DOHH2 (cell line): ENCODE measurements at regions not wholly inside any gene's neighbourhood (a gene's known extent, or its start where the extent isn't known, plus 50 kb on each side); places are given as distances from the start of the nearest gene placed in this dataset.
"Not testable (repeated sequence)": the region's sequence is repeated elsewhere in the genome, so short reads cannot be mapped to it uniquely, and the experiment has no call there.

Experiments
- H3F3A ChIP-seq: fragments of 200-600 bp; sonication (generic), shearing (Covaris generic); 2 replicates; pipeline ENCODE4 v1.6.0; 2016; ENCODE audit warnings: antibody characterized with exemption, mild to moderate bottlenecking; ENCODE audit not compliant: control insufficient read depth, insufficient read depth
- H3K27ac ChIP-seq: fragments of 200-600 bp; sonication (generic); 2 replicates; pipeline ENCODE4 v1.5.1; 2014; ENCODE audit warnings: low read depth, mild to moderate bottlenecking, low read length, moderate library complexity
- H3K27me3 ChIP-seq: fragments of 200-600 bp; sonication (generic); 2 replicates; pipeline ENCODE4 v1.6.1; 2014; ENCODE audit warnings: mild to moderate bottlenecking, low read length, mixed read lengths; ENCODE audit not compliant: control insufficient read depth
- H3K36me3 ChIP-seq: fragments of 200-600 bp; sonication (generic); 2 replicates; pipeline ENCODE4 v1.6.1; 2014; ENCODE audit warnings: mild to moderate bottlenecking, low read length, moderate library complexity, mixed read lengths; ENCODE audit not compliant: control insufficient read depth
- H3K4me1 ChIP-seq: fragments of 200-600 bp; sonication (generic); 2 replicates; pipeline ENCODE4 v1.6.1; 2014; ENCODE audit warnings: mild to moderate bottlenecking, low read length, mixed read lengths; ENCODE audit not compliant: control insufficient read depth
- H3K4me2 ChIP-seq: fragments of 200-600 bp; sonication (generic); 2 replicates; pipeline ENCODE4 v1.6.0; 2014; ENCODE audit warnings: mild to moderate bottlenecking, low read length, moderate library complexity
- H3K4me3 ChIP-seq: fragments of 200-600 bp; sonication (generic); 2 replicates; pipeline ENCODE4 v1.5.1; 2014; ENCODE audit warnings: mild to moderate bottlenecking, low read length, mixed read lengths
- H3K79me2 ChIP-seq: fragments of 200-600 bp; sonication (generic); 2 replicates; pipeline ENCODE4 v1.6.1; 2014; ENCODE audit warnings: mild to moderate bottlenecking, low read length, mixed read lengths; ENCODE audit not compliant: control insufficient read depth
- H3K9me2 ChIP-seq: fragments of 200-600 bp; sonication (generic); replicated peaks from 2 replicates; pipeline ENCODE4 v1.6.1; 2014; ENCODE audit warnings: mild to moderate bottlenecking, low read length, mixed read lengths; ENCODE audit not compliant: control insufficient read depth
- H3K9me3 ChIP-seq: fragments of 200-600 bp; sonication (generic); 2 replicates; pipeline ENCODE4 v1.6.1; 2014; ENCODE audit warnings: antibody characterized with exemption, low read length, mixed read lengths; ENCODE audit not compliant: control insufficient read depth, insufficient read depth
- H4K20me1 ChIP-seq: fragments of 200-600 bp; sonication (generic); 2 replicates; pipeline ENCODE4 v1.6.0; 2014; ENCODE audit warnings: low read depth, mild to moderate bottlenecking, antibody characterized with exemption, low read length, moderate library complexity; ENCODE audit not compliant: control insufficient read depth, insufficient read depth
- EZH2phosphoT487 ChIP-seq: fragments of 200-600 bp; sonication (generic); IDR thresholded peaks from 2 replicates; pipeline ENCODE4 v1.6.1; 2017; ENCODE audit warnings: borderline replicate concordance, mild to moderate bottlenecking, antibody characterized with exemption, low read length, moderate library complexity, mixed read lengths
- TF ChIP-seq, protein P1 (sequence below): fragments of 200-600 bp; sonication (generic); IDR thresholded peaks from one replicate; pipeline ENCODE4 v1.5.1; 2014; ENCODE audit warnings: antibody characterized with exemption, mild to moderate bottlenecking, low read depth, low read length; ENCODE audit not compliant: poor library complexity, severe bottlenecking

DNA sequence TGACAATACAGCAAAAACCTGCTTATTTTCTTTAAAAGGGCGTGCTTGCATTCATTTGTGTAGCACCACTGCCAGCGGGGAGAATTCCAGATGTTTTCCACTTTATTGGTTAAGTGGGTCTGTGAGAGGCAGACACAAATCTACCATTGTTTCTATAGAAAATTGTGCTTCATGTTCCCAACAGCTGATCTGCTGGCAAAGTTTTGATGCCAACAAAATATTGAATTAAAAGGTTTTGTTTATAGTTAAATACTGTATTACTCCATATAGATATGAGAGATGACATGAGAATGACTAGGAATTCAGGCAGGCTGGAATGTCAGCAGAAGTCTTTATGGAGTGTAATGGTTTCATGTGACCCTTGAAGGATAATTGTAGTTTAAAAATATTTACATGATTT lies 182.7 kb downstream of the MC4R start:
- H3K9me3 ChIP-seq: no peaks in the 10 kb centered on the region
- no peak overlapping the region for H3K4me2 ChIP-seq
- H4K20me1 ChIP-seq: no peaks in the 10 kb centered on the region
- no peaks in the 10 kb centered on the region for H3K9me2 ChIP-seq
- no peaks in the 10 kb centered on the region for H3K27me3 ChIP-seq
- H3F3A ChIP-seq: no peaks in the 10 kb centered on the region
- no peak overlapping the region for H3K4me3 ChIP-seq
- H3K4me1 ChIP-seq: no peaks in the 10 kb centered on the region
- H3K36me3 ChIP-seq: no peaks in the 10 kb centered on the region
- no peak for TF ChIP-seq EZH2phosphoT487
- TF ChIP-seq, protein P1, sequence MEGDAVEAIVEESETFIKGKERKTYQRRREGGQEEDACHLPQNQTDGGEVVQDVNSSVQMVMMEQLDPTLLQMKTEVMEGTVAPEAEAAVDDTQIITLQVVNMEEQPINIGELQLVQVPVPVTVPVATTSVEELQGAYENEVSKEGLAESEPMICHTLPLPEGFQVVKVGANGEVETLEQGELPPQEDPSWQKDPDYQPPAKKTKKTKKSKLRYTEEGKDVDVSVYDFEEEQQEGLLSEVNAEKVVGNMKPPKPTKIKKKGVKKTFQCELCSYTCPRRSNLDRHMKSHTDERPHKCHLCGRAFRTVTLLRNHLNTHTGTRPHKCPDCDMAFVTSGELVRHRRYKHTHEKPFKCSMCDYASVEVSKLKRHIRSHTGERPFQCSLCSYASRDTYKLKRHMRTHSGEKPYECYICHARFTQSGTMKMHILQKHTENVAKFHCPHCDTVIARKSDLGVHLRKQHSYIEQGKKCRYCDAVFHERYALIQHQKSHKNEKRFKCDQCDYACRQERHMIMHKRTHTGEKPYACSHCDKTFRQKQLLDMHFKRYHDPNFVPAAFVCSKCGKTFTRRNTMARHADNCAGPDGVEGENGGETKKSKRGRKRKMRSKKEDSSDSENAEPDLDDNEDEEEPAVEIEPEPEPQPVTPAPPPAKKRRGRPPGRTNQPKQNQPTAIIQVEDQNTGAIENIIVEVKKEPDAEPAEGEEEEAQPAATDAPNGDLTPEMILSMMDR: no peak
- H3K27ac ChIP-seq: no peak overlapping the region
- no peaks in the 10 kb centered on the region for H3K79me2 ChIP-seq

DNA sequence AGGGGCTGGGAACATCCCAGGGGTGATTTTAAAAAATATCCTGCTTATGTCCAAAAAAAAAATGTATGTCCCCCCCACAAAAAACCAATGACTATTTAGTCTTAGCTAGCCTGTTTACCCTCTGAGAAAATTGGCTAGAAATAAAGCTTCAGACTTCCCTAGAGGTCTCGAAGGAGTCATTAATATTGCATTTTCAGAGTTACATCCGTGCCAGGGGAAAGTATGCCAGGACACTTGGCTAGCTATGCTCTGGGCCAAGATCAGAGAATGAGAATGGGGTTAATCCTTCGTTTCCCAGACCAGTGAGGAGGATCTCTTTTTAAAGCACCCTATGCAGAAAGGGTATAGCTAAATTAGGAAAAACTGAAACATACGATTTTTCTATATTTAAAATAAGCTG lies 183.6 kb downstream of the MC4R start:
- no peaks in the 10 kb centered on the region for H4K20me1 ChIP-seq
- H3K4me3 ChIP-seq: no peak overlapping the region
- TF ChIP-seq, protein P1: no peak
- no peaks in the 10 kb centered on the region for H3K4me1 ChIP-seq
- no peaks in the 10 kb centered on the region for H3K36me3 ChIP-seq
- H3K4me2 ChIP-seq: no peak overlapping the region
- H3K79me2 ChIP-seq: no peaks in the 10 kb centered on the region
- H3K27me3 ChIP-seq: no peaks in the 10 kb centered on the region
- no peak overlapping the region for H3K27ac ChIP-seq
- no peaks in the 10 kb centered on the region for H3K9me2 ChIP-seq
- H3K9me3 ChIP-seq: no peaks in the 10 kb centered on the region
- H3F3A ChIP-seq: no peaks in the 10 kb centered on the region

DNA sequence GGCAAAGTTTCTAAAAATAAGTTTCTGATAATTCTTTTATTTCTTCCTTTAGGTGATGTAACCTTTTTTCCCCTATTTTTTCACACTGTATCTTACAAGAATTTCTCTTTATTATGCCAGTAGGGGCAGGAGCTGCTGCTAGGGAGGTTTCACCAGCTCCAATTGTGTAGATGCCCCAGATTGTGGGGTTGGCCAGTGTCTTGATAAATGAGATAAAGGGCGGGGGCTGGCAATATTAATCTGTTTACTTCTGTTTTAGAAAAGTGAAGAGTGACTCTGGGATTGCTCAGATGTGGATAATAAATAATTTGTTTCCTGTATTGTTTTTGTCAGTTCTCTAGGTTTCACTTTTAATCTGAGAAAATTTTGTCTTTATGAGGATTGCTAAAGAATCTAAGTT lies 190.4 kb downstream of the MC4R start:
- no peak for TF ChIP-seq EZH2phosphoT487
- TF ChIP-seq, protein P1: no peak
- no peak overlapping the region for H3K4me2 ChIP-seq
- H3K27me3 ChIP-seq: no peaks in the 10 kb centered on the region

DNA sequence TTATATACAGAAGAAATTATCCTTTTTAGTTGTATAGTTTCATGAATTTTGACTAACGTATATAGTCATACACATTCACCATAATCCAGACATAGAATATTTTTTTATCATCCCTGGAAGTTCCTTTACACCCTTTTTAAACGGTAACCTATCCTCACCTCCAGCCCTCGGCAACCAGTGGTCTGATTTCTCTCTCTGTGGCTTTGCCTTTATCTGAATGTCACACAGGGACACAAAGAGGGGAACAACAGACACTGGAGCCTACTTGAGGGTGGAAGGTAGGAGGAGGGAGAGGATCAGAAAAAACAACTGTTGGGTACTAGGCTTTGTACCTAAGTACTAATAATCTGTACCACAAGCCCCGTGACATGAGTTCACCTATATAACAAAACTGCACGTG lies 191.9 kb downstream of the MC4R start:
- Histone ChIP-seq H3K4me3 (no peak overlapping the region), H3K4me1 (no peaks in the 10 kb centered on the region)
- TF ChIP-seq EZH2phosphoT487: no peak
- TF ChIP-seq, protein P1: no peak

More for the DNA sequence above, 190.4 kb downstream of the MC4R start:
- no peaks in the 10 kb centered on the region for H3K9me2 ChIP-seq
- H3K36me3 ChIP-seq: no peaks in the 10 kb centered on the region
- no peaks in the 10 kb centered on the region for H4K20me1 ChIP-seq
- H3K4me1 ChIP-seq: no peaks in the 10 kb centered on the region
- no peak overlapping the region for H3K4me3 ChIP-seq
- H3K9me3 ChIP-seq: no peaks in the 10 kb centered on the region
- H3F3A ChIP-seq: no peaks in the 10 kb centered on the region
- no peaks in the 10 kb centered on the region for H3K79me2 ChIP-seq
- H3K27ac ChIP-seq: no peak overlapping the region

DNA sequence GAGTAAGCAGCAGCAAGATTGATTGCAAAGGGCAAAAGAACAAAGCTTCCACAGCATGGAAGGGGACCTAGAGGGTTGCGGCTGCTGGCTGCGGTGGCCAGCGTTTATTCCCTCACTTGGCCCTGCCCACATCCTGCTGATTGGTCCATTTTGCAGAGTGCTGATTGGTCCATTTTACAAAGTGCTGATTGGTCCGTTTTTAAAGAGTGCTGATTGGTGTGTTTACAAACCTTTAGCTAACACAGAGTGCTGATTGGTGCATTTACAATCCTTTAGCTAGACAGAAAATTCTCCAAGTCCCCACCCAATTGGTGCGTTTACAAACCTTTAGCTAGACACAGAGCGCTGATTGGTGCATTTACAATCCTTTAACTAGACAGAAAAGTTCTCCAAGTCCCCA lies 194.4 kb downstream of the MC4R start:
- not testable (repeated sequence) for H3K9me3 ChIP-seq, H3F3A ChIP-seq, H3K79me2 ChIP-seq, H3K4me2 ChIP-seq, H3K27me3 ChIP-seq, H3K4me3 ChIP-seq, H3K4me1 ChIP-seq, H3K27ac ChIP-seq, H4K20me1 ChIP-seq, H3K36me3 ChIP-seq, H3K9me2 ChIP-seq

More for the DNA sequence above, 191.9 kb downstream of the MC4R start:
- Histone ChIP-seq H3F3A (no peaks in the 10 kb centered on the region), H3K27me3 (no peaks in the 10 kb centered on the region), H3K9me3 (no peaks in the 10 kb centered on the region), H3K4me2 (no peak overlapping the region), H3K36me3 (no peaks in the 10 kb centered on the region), H3K9me2 (no peaks in the 10 kb centered on the region), H3K79me2 (no peaks in the 10 kb centered on the region), H4K20me1 (no peaks in the 10 kb centered on the region), H3K27ac (no peak overlapping the region)
